ENCODE measurements at regions not wholly inside any gene's neighbourhood (a gene's known extent, or its start where the extent isn't known, plus 50 kb on each side); places are given as distances from the start of the nearest gene placed in this dataset.

GRCh38 chr9:96038914-96039313, 163.4 kb downstream of the ERCC6L2 start:
- no peak for TF ChIP-seq POLR2A (IDR thresholded peaks at IDR 0.05)
- TF ChIP-seq CTCF (IDR thresholded peaks at IDR 0.05 in 8 of 11, conservative IDR thresholded peaks at IDR 0.05 in 3 of 11), result no peak

Measured in spleen (tissue), 7 donors.